NCI-H82 treated with DMSO at 0.1 percent for 48 hours (cell line): ENCODE measurements at regions not wholly inside any gene's neighbourhood (a gene's known extent, or its start where the extent isn't known, plus 50 kb on each side); places are given as distances from the start of the nearest gene placed in this dataset.

Experiments
- DNase-seq: peaks from one replicate; lab custom pipeline; 2025; ENCODE audit not compliant: unreplicated experiment; lab: John Stamatoyannopoulos, UW

DNA sequence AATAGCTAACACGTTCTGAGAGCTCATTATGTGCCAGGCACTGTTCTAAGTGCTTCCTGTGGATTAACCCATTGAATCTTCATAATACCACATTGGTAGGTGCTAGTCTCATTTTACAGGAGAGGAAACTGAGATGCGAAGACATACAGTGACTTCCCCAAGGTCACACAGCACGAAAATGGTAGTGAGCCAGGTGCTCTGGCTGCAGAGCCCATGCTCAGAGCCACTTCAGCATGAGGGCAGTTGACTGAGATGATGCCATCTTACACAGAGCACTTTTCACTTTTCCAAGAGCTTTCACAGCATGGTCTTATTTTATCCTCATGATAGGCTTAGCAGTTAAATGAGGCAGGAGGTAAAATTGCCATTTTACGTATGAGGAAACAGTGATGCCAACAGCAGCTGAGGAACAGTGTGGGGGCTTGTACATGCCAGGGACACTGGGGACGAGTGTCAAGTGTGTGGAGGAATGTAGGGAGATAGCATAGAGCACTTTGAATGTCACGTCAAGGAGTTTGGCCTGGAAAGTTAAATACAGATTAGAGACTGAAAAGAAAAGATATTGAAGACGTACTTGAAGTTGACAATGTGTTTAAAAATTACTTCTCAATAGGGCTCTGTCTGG is 180.0 kb downstream of the KIF4B start:
- DNase-seq = no peak

GRCh38 chr5:155200608-155201007 is 187.1 kb downstream of the KIF4B start:
- no peak for DNase-seq

DNA sequence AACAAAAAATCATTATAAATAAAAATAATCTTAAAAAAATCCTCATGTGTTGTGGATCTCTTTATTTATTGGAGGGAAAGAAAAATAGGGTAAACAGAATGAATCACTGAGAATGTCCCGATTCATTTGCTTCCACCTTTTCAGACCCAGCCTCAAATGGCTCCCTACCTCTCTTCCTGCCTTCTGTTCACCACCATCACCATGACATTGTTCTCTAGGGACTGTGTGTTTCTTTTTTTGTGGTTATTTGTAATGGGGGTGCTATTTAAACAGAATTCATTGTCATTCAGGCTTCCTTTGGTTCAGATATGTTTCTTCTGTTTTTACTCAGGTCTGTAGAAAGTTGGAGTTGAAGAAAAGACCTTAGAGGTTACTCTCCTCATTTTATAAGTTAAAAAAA is 198.2 kb downstream of the KIF4B start:
- no peak for DNase-seq

- no peak for DNase-seq
These were observed 208.8 kb downstream of the KIF4B start for GRCh38 chr5:155222393-155222792.

DNA sequence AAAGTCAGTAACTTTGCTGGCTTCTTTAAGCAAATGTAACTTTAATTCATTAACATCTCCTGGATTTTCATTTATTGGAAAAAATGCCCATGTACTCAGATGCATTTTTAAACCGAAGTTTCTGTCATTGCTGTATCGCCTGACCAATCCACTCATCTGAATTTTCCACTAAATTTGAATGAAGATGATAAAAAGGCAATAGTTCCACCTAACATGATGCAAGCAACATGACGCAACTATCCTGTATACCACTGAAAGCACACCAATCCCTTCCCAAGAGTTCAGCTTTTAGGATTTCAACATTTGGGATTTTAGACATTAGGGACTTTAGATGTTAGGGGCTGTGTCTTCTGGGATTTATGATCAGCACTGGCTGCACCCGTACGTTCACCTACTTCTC is 215.6 kb downstream of the KIF4B start:
- DNase-seq = no peak

GRCh38 chr5:155239803-155240202 is 226.2 kb downstream of the KIF4B start:
- no peak for DNase-seq

DNA sequence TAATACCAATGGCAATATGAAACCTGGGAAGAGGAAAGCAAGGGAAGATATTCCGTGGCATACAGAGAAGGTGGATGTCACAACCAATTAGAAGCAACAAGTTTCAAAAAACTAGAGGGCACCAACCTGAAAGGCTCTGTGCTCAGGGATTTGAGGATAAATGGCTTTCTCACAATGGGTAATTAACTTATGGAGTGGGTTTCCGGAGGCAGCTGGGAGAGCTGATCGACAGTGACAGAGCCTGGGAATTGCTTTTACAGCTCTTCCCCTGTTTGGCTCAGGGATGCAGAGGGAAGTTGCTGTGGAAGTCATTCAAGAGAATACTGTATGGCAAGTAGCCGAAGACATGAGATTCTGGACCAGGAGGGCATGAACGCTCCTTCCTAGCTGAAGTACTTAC is 237.0 kb downstream of the KIF4B start:
- peak; percentile 74 for DNase-seq

DNA sequence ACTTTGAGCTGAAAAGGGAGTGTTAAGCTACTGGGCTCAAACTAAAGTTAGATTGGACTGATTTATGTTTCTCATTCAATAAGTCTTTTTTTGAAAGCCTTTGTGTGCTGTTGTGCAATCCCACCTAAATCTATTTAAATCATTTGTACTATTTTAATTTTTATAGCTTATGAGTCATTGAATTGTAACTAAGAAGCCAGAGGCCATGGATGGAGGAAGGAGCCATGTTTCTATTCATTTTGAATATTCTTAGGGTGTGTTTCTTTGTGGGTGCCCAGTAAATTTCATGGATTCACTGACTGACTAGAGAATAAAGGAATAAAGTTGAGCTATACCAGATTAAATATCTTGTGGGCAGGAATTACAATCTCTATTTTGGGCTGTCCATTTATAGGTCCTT is 238.5 kb downstream of the KIF4B start:
- no peak for DNase-seq

DNA sequence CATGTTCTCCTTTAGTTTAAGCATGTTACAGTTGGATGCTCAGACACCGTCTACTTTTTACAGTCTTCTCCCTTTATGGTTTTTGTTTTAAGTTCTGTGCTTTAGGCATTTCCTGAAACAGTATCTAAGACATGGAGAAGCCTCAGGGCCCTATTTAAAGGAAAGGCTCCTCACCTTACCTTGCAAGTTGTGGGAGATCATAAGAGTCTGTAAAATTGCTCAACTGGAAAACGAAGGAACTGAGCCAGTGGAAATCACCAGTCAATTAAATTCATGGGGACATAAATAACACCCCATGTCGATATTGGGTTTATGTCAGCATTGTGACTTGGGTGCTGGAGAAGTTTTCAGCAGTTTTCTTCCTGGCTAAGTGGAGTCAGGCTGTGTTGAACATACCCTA is 239.2 kb downstream of the KIF4B start:
- no peak for DNase-seq

DNA sequence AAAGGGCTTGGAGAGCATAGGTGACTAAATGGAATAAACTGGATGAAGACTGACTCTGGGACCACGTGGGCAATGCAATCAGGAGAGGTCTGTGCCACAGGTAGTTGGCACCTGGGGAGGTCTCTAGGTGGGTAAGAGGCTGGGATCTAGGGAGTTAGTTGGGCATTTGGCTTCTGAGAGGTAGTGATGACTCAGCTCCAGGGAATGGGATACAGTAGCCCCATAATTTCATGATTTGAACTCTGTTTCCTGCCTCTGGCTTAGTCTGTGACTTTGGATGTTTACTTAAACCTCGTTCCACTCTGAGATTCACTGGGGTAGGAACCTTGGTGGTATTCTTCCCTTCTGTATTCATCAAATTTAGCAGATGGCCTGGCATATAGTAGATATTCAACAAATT is 240.8 kb downstream of the KIF4B start:
- no peak for DNase-seq

DNA sequence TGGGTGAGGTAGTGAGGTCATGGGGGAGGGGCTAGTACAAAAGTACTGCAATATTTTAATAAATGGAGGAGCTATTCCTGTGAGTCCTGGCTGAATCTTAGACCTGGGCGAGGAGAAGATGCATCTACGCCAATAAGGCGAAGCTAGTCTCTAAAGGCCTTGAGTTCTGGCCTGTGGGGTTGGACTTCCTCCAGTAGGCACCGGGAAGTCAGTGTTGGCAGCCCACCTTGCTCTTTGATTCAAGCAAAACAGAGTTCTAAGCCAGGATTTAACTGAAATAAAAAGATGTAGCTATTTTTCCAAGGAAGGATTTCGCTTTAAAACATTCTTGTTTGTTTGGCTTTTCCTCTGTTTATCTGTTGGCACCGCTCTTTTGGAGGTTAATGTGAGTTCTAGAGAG is 244.6 kb downstream of the KIF4B start:
- DNase-seq = no peak

DNA sequence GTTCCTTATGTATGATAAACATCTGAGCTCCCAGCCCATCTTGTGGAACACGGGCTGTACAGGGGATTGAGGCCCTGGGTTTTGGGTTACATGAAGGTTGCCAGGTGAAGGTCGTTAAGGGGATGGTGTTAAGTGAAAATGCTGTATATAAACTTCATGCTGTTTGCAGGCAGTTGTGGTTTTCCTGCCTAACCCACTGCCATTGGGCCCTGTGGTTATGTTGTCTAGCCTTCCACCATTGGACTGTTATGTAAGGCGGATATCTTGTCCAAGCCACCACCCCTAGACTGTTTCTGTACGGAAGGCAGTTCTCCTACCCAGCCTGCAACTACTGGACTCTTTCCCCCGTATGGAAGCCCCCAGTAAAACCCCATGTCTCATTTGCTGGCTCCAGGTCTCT is 246.1 kb downstream of the KIF4B start:
- no peak for DNase-seq

- DNase-seq = peak; percentile 32
These were observed 247.2 kb downstream of the KIF4B start for GRCh38 chr5:155260798-155261197.

DNA sequence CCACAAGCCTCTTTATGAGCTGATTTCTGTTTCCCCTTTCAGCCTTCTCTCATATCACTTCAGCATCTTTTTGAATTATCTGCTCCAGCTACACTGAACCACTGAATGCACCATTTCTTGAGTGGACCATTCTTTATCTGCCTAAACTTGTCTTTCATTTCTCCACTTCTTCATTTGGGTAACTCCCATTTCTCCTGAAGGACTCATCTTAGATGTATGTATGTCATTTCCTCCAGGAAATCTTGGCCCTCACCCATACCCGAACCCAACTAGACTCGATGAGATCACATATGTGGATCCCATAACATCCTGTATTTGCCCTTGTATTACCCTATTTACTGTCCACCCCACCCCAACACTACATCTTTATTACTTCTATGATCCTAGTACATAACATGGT is 249.8 kb downstream of the KIF4B start:
- DNase-seq = no peak

DNA sequence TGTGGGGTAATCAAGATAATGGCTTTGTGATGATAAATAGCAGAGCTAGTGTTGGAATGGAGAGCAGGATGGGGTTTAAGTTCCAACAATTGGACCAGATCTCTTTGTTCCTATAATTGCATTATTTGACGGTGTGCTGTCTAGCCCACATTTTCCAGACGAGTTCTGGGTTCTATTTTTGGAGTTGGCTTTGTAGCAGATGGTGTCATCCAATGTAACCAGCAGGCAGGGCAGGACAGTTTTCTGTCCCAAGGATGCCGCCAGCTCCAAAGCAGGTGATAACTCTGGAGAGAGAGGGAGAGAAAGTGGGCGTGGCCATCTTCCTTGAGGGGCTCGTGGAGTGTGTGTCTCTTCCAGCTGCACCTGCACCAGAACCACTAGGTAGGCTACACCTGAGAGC is 251.3 kb downstream of the KIF4B start:
- DNase-seq = no peak

DNA sequence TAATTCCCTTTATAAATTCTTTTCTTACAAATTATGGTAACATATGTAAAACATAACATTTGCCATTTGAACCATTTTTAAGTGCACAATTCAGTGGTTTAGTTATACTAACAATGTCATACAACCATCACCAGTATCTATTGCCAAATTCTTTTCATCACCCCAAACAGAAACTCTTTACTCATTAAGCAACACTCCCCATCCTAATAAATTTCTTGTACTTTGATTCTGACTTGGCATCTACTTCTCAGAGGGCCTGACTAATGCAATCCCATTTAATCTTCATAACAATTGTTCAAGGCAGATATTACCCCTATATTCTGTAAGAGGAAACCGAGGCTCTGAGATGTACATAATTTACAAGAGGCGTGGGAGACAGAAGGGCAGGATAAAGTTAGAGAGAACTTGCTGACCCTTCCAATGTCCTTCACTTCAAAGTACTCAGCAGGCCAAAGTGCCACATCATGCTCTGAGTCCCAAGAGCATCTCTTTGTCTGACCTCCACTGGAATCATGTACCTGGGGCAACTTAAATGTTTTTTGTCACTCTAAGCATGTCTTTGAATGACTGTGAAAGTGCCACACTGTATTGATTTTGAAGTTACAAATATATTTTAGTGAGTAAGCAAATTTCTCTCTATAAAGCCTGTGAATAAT is 255.3 kb downstream of the KIF4B start:
- DNase-seq = no peak

DNA sequence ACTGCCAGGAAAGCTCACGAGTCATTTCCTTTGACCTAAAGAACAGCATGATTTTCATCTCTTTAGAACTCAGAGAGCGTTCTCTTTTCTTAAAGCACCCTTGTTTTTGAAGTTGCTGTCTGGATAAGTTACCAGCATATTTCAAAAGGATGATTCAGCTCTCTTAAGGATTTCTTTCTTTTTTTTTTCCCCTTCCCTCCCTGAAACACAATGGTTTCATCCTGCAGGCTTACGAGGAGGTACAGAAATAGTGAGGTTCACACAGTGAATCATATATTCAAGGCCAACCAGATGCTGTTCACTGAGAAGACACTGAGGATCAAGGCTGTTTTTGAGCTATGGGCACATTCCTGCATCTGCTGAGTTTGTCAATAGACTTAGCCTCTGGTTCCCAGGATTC is 257.2 kb downstream of the KIF4B start:
- no peak for DNase-seq

DNA sequence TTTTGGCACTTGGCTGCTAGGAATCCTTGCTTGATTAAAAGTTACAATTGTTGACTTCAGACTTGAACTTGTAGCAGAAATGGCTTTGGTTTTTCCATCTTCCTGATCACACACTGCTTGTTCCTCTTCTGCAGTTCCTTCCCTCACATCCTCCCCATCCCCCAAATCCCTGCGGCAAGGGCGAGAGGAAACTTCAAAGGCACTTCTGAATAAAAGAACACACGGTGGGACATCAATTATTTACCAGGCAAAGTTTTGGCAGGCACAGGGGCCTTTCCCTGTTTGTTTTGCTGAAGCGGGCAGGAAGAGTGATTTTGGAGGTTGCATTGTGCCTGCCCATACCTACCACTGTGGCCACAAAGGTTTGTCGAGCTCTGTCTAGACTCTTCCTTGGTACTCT is 260.9 kb downstream of the KIF4B start:
- DNase-seq = no peak

DNA sequence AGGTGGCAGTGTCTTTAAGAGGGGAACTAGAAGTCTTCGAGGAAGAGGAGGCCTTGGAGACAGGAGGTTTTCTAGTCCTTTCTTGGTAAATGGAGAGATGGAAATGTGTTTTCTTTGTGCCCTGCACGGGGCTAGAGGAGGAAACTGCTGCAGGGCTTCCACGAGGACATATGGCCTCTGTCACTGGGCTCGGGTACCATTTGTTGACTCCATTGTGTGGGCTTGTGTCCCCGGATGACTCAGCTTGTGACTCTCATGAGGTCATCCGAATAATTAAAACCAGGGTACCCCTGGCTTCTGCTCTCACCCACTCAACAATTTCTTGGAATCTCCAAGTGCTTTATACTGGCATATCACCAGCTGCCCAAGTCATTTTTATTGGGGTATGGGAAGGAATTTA is 261.7 kb downstream of the KIF4B start:
- no peak for DNase-seq

GRCh38 chr5:155276231-155276630 is 262.7 kb downstream of the KIF4B start:
- DNase-seq = no peak

DNA sequence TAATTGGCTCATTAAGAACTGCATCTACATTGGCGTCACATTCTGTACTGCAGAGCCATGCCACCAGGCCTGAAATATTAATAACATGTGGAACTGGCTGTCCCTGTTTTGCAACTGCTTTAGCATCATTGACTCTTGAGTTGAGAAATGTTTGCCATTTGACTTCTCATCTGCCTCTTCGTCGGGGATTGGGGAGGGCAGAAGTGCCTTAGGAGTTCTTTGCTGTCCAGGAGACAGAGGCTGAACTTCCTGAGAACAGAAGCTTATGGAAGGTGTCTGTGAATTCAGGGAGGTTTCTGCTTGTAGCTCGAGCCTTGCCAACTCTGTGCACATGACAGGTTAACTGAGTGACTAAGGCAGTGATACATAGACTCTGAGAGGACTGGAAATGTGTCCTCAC is 265.0 kb downstream of the KIF4B start:
- no peak for DNase-seq

GRCh38 chr5:155282503-155283107 is 269.1 kb downstream of the KIF4B start:
- no peak for DNase-seq

DNA sequence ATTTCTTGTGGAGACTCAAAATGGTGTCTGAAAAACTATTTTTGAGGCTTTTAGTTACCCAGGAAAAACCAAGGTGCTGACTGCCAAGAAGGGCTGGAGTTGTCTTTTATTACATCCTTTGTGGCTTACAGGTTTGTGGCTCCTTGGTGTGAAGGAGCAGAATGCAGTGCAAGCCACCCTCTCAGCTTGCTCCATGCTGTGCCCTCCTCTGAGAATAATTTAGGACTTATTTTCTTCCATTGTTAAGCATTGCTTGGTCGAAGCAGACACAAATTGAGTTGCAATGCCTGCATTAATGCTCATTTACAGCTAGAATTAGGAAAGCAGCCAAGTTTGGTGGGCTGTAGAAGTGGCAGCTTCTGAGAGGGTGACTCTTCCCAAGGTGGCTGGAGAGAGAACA is 272.2 kb downstream of the KIF4B start:
- no peak for DNase-seq
